ENCODE measurements at regions not wholly inside any gene's neighbourhood (a gene's known extent, or its start where the extent isn't known, plus 50 kb on each side); places are given as distances from the start of the nearest gene placed in this dataset.

DNA sequence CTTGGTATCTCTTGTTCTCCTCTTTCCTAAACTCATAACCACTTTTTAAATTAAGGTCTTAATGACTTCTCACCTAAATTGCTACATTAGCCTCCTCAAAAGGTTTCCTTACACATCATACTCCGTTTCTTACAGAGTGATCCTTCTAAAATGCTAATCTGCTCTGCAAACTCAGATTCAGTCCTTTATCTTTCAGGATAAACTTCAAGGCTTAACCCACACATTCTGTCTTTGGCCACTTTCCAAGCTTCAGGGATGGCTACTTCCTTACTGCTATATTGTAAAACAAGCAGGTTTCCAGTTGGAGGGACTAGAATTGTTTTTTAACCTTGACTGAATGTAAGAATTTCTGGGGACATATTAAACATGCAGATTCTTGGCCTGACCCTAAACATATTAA, 105.5 kb upstream of the CHD1 start:
- TF ChIP-seq POLR2A (IDR thresholded peaks at IDR 0.05; ENCODE audit: low read depth, low read length) (no peak), POLR2AphosphoS5 (IDR thresholded peaks at IDR 0.05; ENCODE audit: low read depth, low read length) (no peak)
